Hepatocyte (in vitro differentiated cells): ENCODE measurements at regions not wholly inside any gene's neighbourhood (a gene's known extent, or its start where the extent isn't known, plus 50 kb on each side); places are given as distances from the start of the nearest gene placed in this dataset.

Source experiments
- DNase-seq: peaks from one replicate; pipeline ENCODE4 v3.0.0-alpha.2; 2016; ENCODE audit warnings: low spot score
- H2AFZ ChIP-seq: fragments of 200-600 bp; sonication (generic); 2 replicates; pipeline ENCODE4 v1.6.0; 2016; ENCODE audit warnings: antibody characterized with exemption, mild to moderate bottlenecking
- H3K27ac ChIP-seq: fragments of 200-600 bp; sonication (generic); 2 replicates; pipeline ENCODE4 v1.5.1; 2016; ENCODE audit warnings: mild to moderate bottlenecking
- H3K27me3 ChIP-seq: fragments of 200-600 bp; sonication (generic); 2 replicates; pipeline ENCODE4 v1.6.1; 2016
- H3K36me3 ChIP-seq: fragments of 200-600 bp; sonication (generic); replicated peaks from 2 replicates; pipeline ENCODE4 v1.5.1; 2016; ENCODE audit warnings: low read depth; ENCODE audit not compliant: insufficient read depth
- H3K4me1 ChIP-seq: fragments of 200-600 bp; sonication (generic); 2 replicates; pipeline ENCODE4 v1.5.1; 2016; ENCODE audit warnings: mild to moderate bottlenecking, moderate library complexity; ENCODE audit not compliant: insufficient read depth
- H3K4me2 ChIP-seq: fragments of 200-600 bp; sonication (generic); 2 replicates; pipeline ENCODE4 v1.6.0; 2016
- H3K4me3 ChIP-seq: fragments of 200-600 bp; sonication (generic); 2 replicates; pipeline ENCODE4 v1.5.1; 2016; ENCODE audit warnings: mild to moderate bottlenecking
- H3K79me2 ChIP-seq: fragments of 200-600 bp; sonication (generic); 2 replicates; pipeline ENCODE4 v1.6.0; 2017; ENCODE audit warnings: mild to moderate bottlenecking
- H3K9me2 ChIP-seq: fragments of 200-600 bp; sonication (generic); replicated peaks from 2 replicates; pipeline ENCODE4 v1.6.0; 2017; ENCODE audit warnings: mild to moderate bottlenecking; ENCODE audit not compliant: insufficient read depth
- H3K9me3 ChIP-seq: fragments of 200-600 bp; sonication (generic); 2 replicates; pipeline ENCODE4 v1.5.1; 2016; ENCODE audit warnings: low read depth, mild to moderate bottlenecking
- H4K20me1 ChIP-seq: fragments of 200-600 bp; sonication (generic); 2 replicates; pipeline ENCODE4 v1.6.0; 2016; ENCODE audit warnings: mild to moderate bottlenecking; ENCODE audit not compliant: insufficient read depth, poor library complexity, severe bottlenecking
- CTCF ChIP-seq: fragments of 200-600 bp; sonication (generic); IDR thresholded peaks from 2 replicates; pipeline ENCODE4 v1.5.1; 2016; ENCODE audit warnings: antibody characterized with exemption, mild to moderate bottlenecking; ENCODE audit not compliant: poor library complexity
- EZH2 ChIP-seq: fragments of 200-600 bp; sonication (generic); IDR thresholded peaks from 2 replicates; pipeline ENCODE4 v1.6.1; 2016; ENCODE audit warnings: antibody characterized with exemption, mild to moderate bottlenecking, borderline replicate concordance
- EZH2phosphoT487 ChIP-seq: fragments of 200-600 bp; sonication (generic); IDR thresholded peaks from one replicate; pipeline ENCODE4 v1.6.1; 2018; ENCODE audit warnings: antibody characterized with exemption, mild to moderate bottlenecking, low read depth, moderate library complexity; ENCODE audit not compliant: unreplicated experiment, severe bottlenecking
- WGBS: methylation state at CpG from one replicate; pipeline ENCODE4 v1.1.6; 2016; ENCODE audit warnings: low lambda C conversion rate; ENCODE audit errors: missing lambda C conversion rate; 5-methylcytosine and 5-hydroxymethylcytosine counted together

- H3K9me3 ChIP-seq, result no peaks in the 10 kb centered on the region
- H3K36me3 ChIP-seq, result no peaks in the 10 kb centered on the region
- peak overlapping the region; percentile 47 for H3K27ac ChIP-seq
- H3K9me2 ChIP-seq, result no peaks in the 10 kb centered on the region
- WGBS, result 38% methylated on average over 7 of the region's 7 CpGs
- H3K79me2 ChIP-seq, result no peaks in the 10 kb centered on the region
- H3K4me1 ChIP-seq, result no peaks in the 10 kb centered on the region
- H4K20me1 ChIP-seq, result no peaks in the 10 kb centered on the region
- peak; percentile 81 for DNase-seq
- peak overlapping the region; percentile 36 for H2AFZ ChIP-seq
- H3K4me2 ChIP-seq, result peak overlapping the region; percentile 55
- H3K4me3 ChIP-seq, result no peak overlapping the region
- H3K27me3 ChIP-seq, result no peaks in the 10 kb centered on the region
- TF ChIP-seq CTCF, result peak; percentile 86
- no peak for TF ChIP-seq EZH2phosphoT487
Observed at GRCh38 chr9:3732077-3733038, 206.6 kb upstream of the RFX3 start.

GRCh38 chr9:3730511-3730922 lies 204.7 kb upstream of the RFX3 start:
- Histone ChIP-seq H3K79me2 (no peaks in the 10 kb centered on the region), H3K36me3 (no peaks in the 10 kb centered on the region), H2AFZ (no peak overlapping the region), H3K4me3 (no peak overlapping the region), H3K27me3 (no peaks in the 10 kb centered on the region), H3K4me2 (no peak overlapping the region), H3K27ac (no peak overlapping the region), H3K9me3 (no peaks in the 10 kb centered on the region), H3K9me2 (no peaks in the 10 kb centered on the region), H3K4me1 (no peaks in the 10 kb centered on the region), H4K20me1 (no peaks in the 10 kb centered on the region)
- TF ChIP-seq EZH2 (no peak), CTCF (no peak), EZH2phosphoT487 (no peak)
- 91% methylated on average over 2 of the region's 2 CpGs for WGBS
- no peak for DNase-seq

GRCh38 chr9:3721096-3721495 lies 195.3 kb upstream of the RFX3 start:
- no peaks in the 10 kb centered on the region for H3K9me3 ChIP-seq
- H2AFZ ChIP-seq, result no peak overlapping the region
- no peaks in the 10 kb centered on the region for H3K36me3 ChIP-seq
- TF ChIP-seq EZH2phosphoT487, result no peak
- no peak for TF ChIP-seq EZH2
- TF ChIP-seq CTCF, result no peak
- H3K4me1 ChIP-seq, result no peaks in the 10 kb centered on the region
- no peaks in the 10 kb centered on the region for H3K79me2 ChIP-seq
- H4K20me1 ChIP-seq, result no peaks in the 10 kb centered on the region
- no peaks in the 10 kb centered on the region for H3K27me3 ChIP-seq
- H3K4me2 ChIP-seq, result no peak overlapping the region
- no peaks in the 10 kb centered on the region for H3K9me2 ChIP-seq
- no peak overlapping the region for H3K4me3 ChIP-seq
- H3K27ac ChIP-seq, result no peak overlapping the region
- no peak for DNase-seq

- Histone ChIP-seq H3K4me3 (no peak overlapping the region), H3K27ac (no peak overlapping the region), H3K9me3 (no peaks in the 10 kb centered on the region)
Observed at GRCh38 chr9:3719286-3719685, 193.5 kb upstream of the RFX3 start.

More at GRCh38 chr9:3719286-3719685, 193.5 kb upstream of the RFX3 start:
- H3K4me2 ChIP-seq, result no peak overlapping the region
- H3K4me1 ChIP-seq, result no peaks in the 10 kb centered on the region
- no peaks in the 10 kb centered on the region for H3K36me3 ChIP-seq
- no peaks in the 10 kb centered on the region for H3K9me2 ChIP-seq
- no peak overlapping the region for H2AFZ ChIP-seq
- DNase-seq, result no peak
- H3K27me3 ChIP-seq, result no peaks in the 10 kb centered on the region
- TF ChIP-seq EZH2, result no peak
- no peak for TF ChIP-seq CTCF
- no peak for TF ChIP-seq EZH2phosphoT487
- H4K20me1 ChIP-seq, result no peaks in the 10 kb centered on the region
- H3K79me2 ChIP-seq, result no peaks in the 10 kb centered on the region
